H9 (cell line): ENCODE measurements at regions not wholly inside any gene's neighbourhood (a gene's known extent, or its start where the extent isn't known, plus 50 kb on each side); places are given as distances from the start of the nearest gene placed in this dataset.

Experiments used
- DNase-seq: peaks from one replicate; pipeline ENCODE4 v3.0.0-alpha.2; 2017
- H2AFZ ChIP-seq: one replicate; pipeline ENCODE4 v1.6.1; 2013; ENCODE audit warnings: mild to moderate bottlenecking, low read length, control low read depth, moderate library complexity
- H2AK5ac ChIP-seq: 2 replicates; pipeline ENCODE4 v1.6.1; 2013; ENCODE audit warnings: low read length, control low read depth, mixed read lengths; ENCODE audit not compliant: insufficient read length
- H2BK120ac ChIP-seq: one replicate; pipeline ENCODE4 v1.6.1; 2013; ENCODE audit warnings: low read depth, mild to moderate bottlenecking, low read length, control low read depth, inconsistent platforms; ENCODE audit not compliant: poor library complexity, severe bottlenecking
- H2BK12ac ChIP-seq: 2 replicates; pipeline ENCODE4 v1.6.1; 2013; ENCODE audit warnings: low read length, control low read depth, mixed read lengths, low read depth; ENCODE audit not compliant: insufficient read length
- H2BK15ac ChIP-seq: 2 replicates; pipeline ENCODE4 v1.6.1; 2013; ENCODE audit warnings: low read depth, low read length, control low read depth
- H2BK20ac ChIP-seq: one replicate; pipeline ENCODE4 v1.6.1; 2013; ENCODE audit warnings: low read depth, mild to moderate bottlenecking, low read length, control low read depth, inconsistent platforms; ENCODE audit not compliant: poor library complexity, severe bottlenecking
- H2BK5ac ChIP-seq: 2 replicates; pipeline ENCODE4 v1.6.1; 2013; ENCODE audit warnings: low read length, control low read depth, mixed read lengths; ENCODE audit not compliant: insufficient read length
- H3K14ac ChIP-seq: 2 replicates; pipeline ENCODE4 v1.6.1; 2013; ENCODE audit warnings: low read length, control low read depth; ENCODE audit not compliant: insufficient read depth
- H3K18ac ChIP-seq: 2 replicates; pipeline ENCODE4 v1.6.1; 2013; ENCODE audit warnings: low read depth, mild to moderate bottlenecking, mixed read lengths, low read length, control low read depth; ENCODE audit not compliant: insufficient read length
- H3K23ac ChIP-seq: 2 replicates; pipeline ENCODE4 v1.6.1; 2013; ENCODE audit warnings: low read length, control low read depth, mixed read lengths, low read depth; ENCODE audit not compliant: insufficient read length
- H3K23me2 ChIP-seq: 2 replicates; pipeline ENCODE4 v1.6.1; 2013; ENCODE audit warnings: low read depth, mild to moderate bottlenecking, mixed read lengths, low read length, control low read depth; ENCODE audit not compliant: insufficient read length, poor library complexity, severe bottlenecking
- H3K27ac ChIP-seq: 2 replicates; pipeline ENCODE4 v1.5.1; 2013; ENCODE audit warnings: low read length, control low read depth, mixed read lengths, low read depth; ENCODE audit not compliant: insufficient read length
- H3K27me3 ChIP-seq: 2 replicates; pipeline ENCODE4 v1.6.1; 2013; ENCODE audit warnings: low read length, control low read depth, inconsistent platforms; ENCODE audit not compliant: insufficient read depth
- H3K4ac ChIP-seq: 2 replicates; pipeline ENCODE4 v1.6.1; 2013; ENCODE audit warnings: low read depth, mild to moderate bottlenecking, control low read depth, inconsistent platforms, low read length, moderate library complexity
- H3K4me1 ChIP-seq: 2 replicates; pipeline ENCODE4 v1.6.1; 2013; ENCODE audit warnings: low read length, control low read depth, inconsistent platforms; ENCODE audit not compliant: insufficient read depth
- H3K4me2 ChIP-seq: 2 replicates; pipeline ENCODE4 v1.6.1; 2013; ENCODE audit warnings: low read length, control low read depth, mixed read lengths; ENCODE audit not compliant: insufficient read length, insufficient read depth
- H3K56ac ChIP-seq: 2 replicates; pipeline ENCODE4 v1.6.1; 2013; ENCODE audit warnings: low read depth, mild to moderate bottlenecking, mixed read lengths, low read length, control low read depth; ENCODE audit not compliant: insufficient read length
- H3K79me1 ChIP-seq: 2 replicates; pipeline ENCODE4 v1.6.1; 2013; ENCODE audit warnings: low read depth, mild to moderate bottlenecking, moderate library complexity, low read length, control low read depth, inconsistent platforms; ENCODE audit not compliant: insufficient read depth, poor library complexity, severe bottlenecking
- H3K79me2 ChIP-seq: 2 replicates; pipeline ENCODE4 v1.6.1; 2013; ENCODE audit warnings: low read length, control low read depth, inconsistent platforms; ENCODE audit not compliant: insufficient read depth
- H3K9ac ChIP-seq: 2 replicates; pipeline ENCODE4 v1.6.1; 2013; ENCODE audit warnings: low read length, control low read depth, mixed read lengths; ENCODE audit not compliant: insufficient read length; ENCODE audit errors: extremely low read depth
- H3K9me3 ChIP-seq: one replicate; pipeline ENCODE4 v1.6.1; 2013; ENCODE audit warnings: low read depth, low read length, inconsistent platforms; ENCODE audit not compliant: control insufficient read depth
- H3T11ph ChIP-seq: one replicate; pipeline ENCODE4 v1.6.1; 2013; ENCODE audit warnings: mild to moderate bottlenecking, low read length, control low read depth, inconsistent platforms
- H4K20me1 ChIP-seq: one replicate; pipeline ENCODE4 v1.6.1; 2013; ENCODE audit not compliant: control insufficient read depth, insufficient read length, insufficient read depth
- H4K5ac ChIP-seq: 2 replicates; pipeline ENCODE4 v1.6.1; 2013; ENCODE audit warnings: low read depth, mild to moderate bottlenecking, mixed read lengths, low read length, control low read depth; ENCODE audit not compliant: insufficient read length
- H4K8ac ChIP-seq: replicated peaks from 2 replicates; pipeline ENCODE4 v1.6.1; 2013; ENCODE audit warnings: low read length, control low read depth, mixed read lengths, low read depth; ENCODE audit not compliant: insufficient read length
- H4K91ac ChIP-seq: 2 replicates; pipeline ENCODE4 v1.6.1; 2013; ENCODE audit warnings: low read depth, mild to moderate bottlenecking, moderate library complexity, mixed read lengths, low read length, control low read depth; ENCODE audit not compliant: insufficient read length
- H3K27ac Mint-ChIP-seq, 3 experiments: 2 replicates in 2 of 3; 3 replicates in 1 of 3; pipeline ENCODE4 v1.8.0; 2020 to 2021; ENCODE audit warnings: mixed read lengths in 3 of 3, mild to moderate bottlenecking in 1 of 3, moderate library complexity in 1 of 3
- H3K27me3 Mint-ChIP-seq: 2 replicates; pipeline ENCODE4 v1.8.0; 2021; ENCODE audit warnings: low read depth, mild to moderate bottlenecking, moderate library complexity, mixed read lengths
- H3K36me3 Mint-ChIP-seq, 3 experiments: 2 replicates in 2 of 3; 3 replicates in 1 of 3; pipeline ENCODE4 v1.8.0; 2020 to 2021; ENCODE audit warnings: low read depth in 3 of 3, mixed read lengths in 3 of 3; ENCODE audit not compliant: insufficient read depth in 1 of 3
- H3K4me1 Mint-ChIP-seq, 2 experiments: 2 replicates each; pipeline ENCODE4 v1.8.0; 2020; ENCODE audit warnings: mixed read lengths in 2 of 2
- H3K4me3 Mint-ChIP-seq, 2 experiments: 2 replicates in 1 of 2; 3 replicates in 1 of 2; pipeline ENCODE4 v1.8.0; 2020 to 2021; ENCODE audit warnings: mild to moderate bottlenecking in 2 of 2, mixed read lengths in 2 of 2, moderate library complexity in 1 of 2
- H3K9me3 Mint-ChIP-seq, 2 experiments: 2 replicates in 1 of 2; 3 replicates in 1 of 2; pipeline ENCODE4 v1.8.0; 2020; ENCODE audit warnings: mild to moderate bottlenecking in 2 of 2, mixed read lengths in 2 of 2, moderate library complexity in 1 of 2
- whole genome bisulfite sequencing: extraction: QIAGEN DNeasy Blood & Tissue Kit; methylation state at CpG from one replicate; pipeline ENCODE4 v1.1.7; 2013; ENCODE audit warnings: missing lambda C conversion rate, low lambda C conversion rate, mixed read lengths; ENCODE audit not compliant: insufficient read length; ENCODE audit errors: extremely low coverage; 5-methylcytosine and 5-hydroxymethylcytosine counted together
- TF ChIP-seq, protein P1 (sequence below): fragments of 200-600 bp; sonication (generic); conservative IDR thresholded peaks from 3 replicates; pipeline ENCODE4 v1.8.0; 2021; ENCODE audit warnings: antibody characterized with exemption, mild to moderate bottlenecking

DNA sequence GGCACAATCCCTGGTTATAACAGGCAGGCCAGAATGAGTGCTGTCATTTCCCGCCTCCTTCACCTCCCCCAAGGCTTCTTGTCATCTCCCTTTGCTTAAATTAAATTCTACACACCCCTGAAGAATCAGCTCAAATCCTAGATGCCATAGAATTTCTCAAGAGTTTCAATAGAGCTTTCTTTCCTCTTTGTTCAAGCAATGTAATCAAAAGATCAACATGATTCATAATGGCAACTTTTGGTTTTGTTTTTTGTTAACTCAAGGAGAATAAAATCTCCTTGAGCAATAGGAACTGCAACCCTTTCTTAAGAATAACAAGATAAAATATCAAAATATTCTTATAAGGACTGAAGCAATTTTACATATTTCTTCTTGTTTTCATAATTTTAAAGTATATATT lies 180.8 kb upstream of the CDK1 start:
- Histone ChIP-seq H2BK15ac (no peak overlapping the region), H3K4me2 (no peak overlapping the region), H3K79me2 (no peaks in the 10 kb centered on the region), H3K9me3 (no peaks in the 10 kb centered on the region), H3K23me2 (no peaks in the 10 kb centered on the region), H2AFZ (no peak overlapping the region), H2BK5ac (no peak overlapping the region), H3K18ac (no peak overlapping the region), H3T11ph (no peak overlapping the region), H3K4ac (no peak overlapping the region), H4K5ac (no peak overlapping the region), H3K79me1 (no peaks in the 10 kb centered on the region), H2BK12ac (no peak overlapping the region), H3K4me1 (no peaks in the 10 kb centered on the region), H3K9ac (no peak overlapping the region), H2AK5ac (no peak overlapping the region), H4K20me1 (no peaks in the 10 kb centered on the region), H3K27ac (no peak overlapping the region), H2BK120ac (no peak overlapping the region), H3K56ac (no peak overlapping the region), H4K91ac (no peak overlapping the region), H3K27me3 (no peaks in the 10 kb centered on the region), H3K14ac (no peak overlapping the region), H2BK20ac (no peak overlapping the region), H4K8ac (no peak overlapping the region), H3K23ac (no peak overlapping the region)
- Mint-ChIP-seq H3K27ac (no peak overlapping the region), H3K27me3 (no peaks in the 10 kb centered on the region), H3K9me3 (no peaks in the 10 kb centered on the region), H3K4me3 (no peak overlapping the region), H3K4me1 (peaks cover 5 to 6% of the 10 kb centered on the region in 2 experiments), H3K36me3 (no peaks in the 10 kb centered on the region)
- TF ChIP-seq, protein P1, sequence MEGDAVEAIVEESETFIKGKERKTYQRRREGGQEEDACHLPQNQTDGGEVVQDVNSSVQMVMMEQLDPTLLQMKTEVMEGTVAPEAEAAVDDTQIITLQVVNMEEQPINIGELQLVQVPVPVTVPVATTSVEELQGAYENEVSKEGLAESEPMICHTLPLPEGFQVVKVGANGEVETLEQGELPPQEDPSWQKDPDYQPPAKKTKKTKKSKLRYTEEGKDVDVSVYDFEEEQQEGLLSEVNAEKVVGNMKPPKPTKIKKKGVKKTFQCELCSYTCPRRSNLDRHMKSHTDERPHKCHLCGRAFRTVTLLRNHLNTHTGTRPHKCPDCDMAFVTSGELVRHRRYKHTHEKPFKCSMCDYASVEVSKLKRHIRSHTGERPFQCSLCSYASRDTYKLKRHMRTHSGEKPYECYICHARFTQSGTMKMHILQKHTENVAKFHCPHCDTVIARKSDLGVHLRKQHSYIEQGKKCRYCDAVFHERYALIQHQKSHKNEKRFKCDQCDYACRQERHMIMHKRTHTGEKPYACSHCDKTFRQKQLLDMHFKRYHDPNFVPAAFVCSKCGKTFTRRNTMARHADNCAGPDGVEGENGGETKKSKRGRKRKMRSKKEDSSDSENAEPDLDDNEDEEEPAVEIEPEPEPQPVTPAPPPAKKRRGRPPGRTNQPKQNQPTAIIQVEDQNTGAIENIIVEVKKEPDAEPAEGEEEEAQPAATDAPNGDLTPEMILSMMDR, result no peak
- no peak for DNase-seq
- no CpG with 5 or more reads among the region's 1 CpG for WGBS
